MG63 (cell line): ENCODE measurements at regions not wholly inside any gene's neighbourhood (a gene's known extent, or its start where the extent isn't known, plus 50 kb on each side); places are given as distances from the start of the nearest gene placed in this dataset.

ENCODE experiments used
- DNase-seq: peaks from one replicate; pipeline ENCODE4 v3.0.0-alpha.2; 2020
- H3K27me3 ChIP-seq: fragments of 250-450 bp; sonication (Bioruptor Pico); 2 replicates; pipeline ENCODE4 v1.5.1; 2020; ENCODE audit warnings: mild to moderate bottlenecking, moderate library complexity
- H3K36me3 ChIP-seq: fragments of 250-450 bp; sonication (Bioruptor Pico); 2 replicates; pipeline ENCODE4 v1.5.1; 2020; ENCODE audit warnings: mild to moderate bottlenecking, moderate library complexity
- H3K4me3 ChIP-seq: fragments of 250-450 bp; sonication (Bioruptor Pico); 2 replicates; pipeline ENCODE4 v1.5.1; 2020; ENCODE audit warnings: mild to moderate bottlenecking, moderate library complexity
- H3K9me3 ChIP-seq: fragments of 250-450 bp; sonication (Bioruptor Pico); 2 replicates; pipeline ENCODE4 v1.5.1; 2020; ENCODE audit warnings: mild to moderate bottlenecking, moderate library complexity

GRCh38 chr10:4101918-4102654, 317.1 kb upstream of the KLF6 start:
- Histone ChIP-seq H3K4me3 (no peak overlapping the region), H3K27me3 (no peaks in the 10 kb centered on the region), H3K36me3 (no peaks in the 10 kb centered on the region), H3K9me3 (no peaks in the 10 kb centered on the region)
- no peak for DNase-seq

GRCh38 chr10:4100380-4100779, 315.4 kb upstream of the KLF6 start:
- no peaks in the 10 kb centered on the region for H3K36me3 ChIP-seq
- DNase-seq: no peak
- no peaks in the 10 kb centered on the region for H3K9me3 ChIP-seq
- H3K27me3 ChIP-seq: no peaks in the 10 kb centered on the region
- no peak overlapping the region for H3K4me3 ChIP-seq

GRCh38 chr10:4099202-4099601, 314.2 kb upstream of the KLF6 start:
- no peaks in the 10 kb centered on the region for H3K27me3 ChIP-seq
- no peak overlapping the region for H3K4me3 ChIP-seq
- no peaks in the 10 kb centered on the region for H3K36me3 ChIP-seq
- H3K9me3 ChIP-seq: no peaks in the 10 kb centered on the region
- no peak for DNase-seq

- H3K27me3 ChIP-seq: no peaks in the 10 kb centered on the region
- H3K36me3 ChIP-seq: no peaks in the 10 kb centered on the region
- no peak for DNase-seq
- H3K4me3 ChIP-seq: no peak overlapping the region
- H3K9me3 ChIP-seq: no peaks in the 10 kb centered on the region
Measured at GRCh38 chr10:4095166-4095917, 310.3 kb upstream of the KLF6 start.

GRCh38 chr10:4094751-4095150, 309.7 kb upstream of the KLF6 start:
- Histone ChIP-seq H3K9me3 (no peaks in the 10 kb centered on the region), H3K36me3 (no peaks in the 10 kb centered on the region), H3K4me3 (no peak overlapping the region), H3K27me3 (no peaks in the 10 kb centered on the region)
- no peak for DNase-seq

- Histone ChIP-seq H3K27me3 (no peaks in the 10 kb centered on the region), H3K9me3 (no peaks in the 10 kb centered on the region), H3K4me3 (no peak overlapping the region), H3K36me3 (no peaks in the 10 kb centered on the region)
- DNase-seq: no peak
Measured at GRCh38 chr10:4093438-4093837, 308.4 kb upstream of the KLF6 start.

- no peak for DNase-seq
- no peak overlapping the region for H3K4me3 ChIP-seq
- H3K9me3 ChIP-seq: no peaks in the 10 kb centered on the region
- H3K36me3 ChIP-seq: no peaks in the 10 kb centered on the region
- no peaks in the 10 kb centered on the region for H3K27me3 ChIP-seq
Measured at GRCh38 chr10:4088354-4089066, 303.5 kb upstream of the KLF6 start.

- no peak for DNase-seq
- Histone ChIP-seq H3K4me3 (no peak overlapping the region), H3K36me3 (no peaks in the 10 kb centered on the region)
Measured at GRCh38 chr10:4086131-4086898, 301.3 kb upstream of the KLF6 start.

GRCh38 chr10:4083509-4084003, 298.5 kb upstream of the KLF6 start:
- H3K27me3 ChIP-seq: no peaks in the 10 kb centered on the region
- no peak overlapping the region for H3K4me3 ChIP-seq
- no peaks in the 10 kb centered on the region for H3K36me3 ChIP-seq
- H3K9me3 ChIP-seq: no peaks in the 10 kb centered on the region
- DNase-seq: no peak

More at GRCh38 chr10:4086131-4086898, 301.3 kb upstream of the KLF6 start:
- Histone ChIP-seq H3K9me3 (no peaks in the 10 kb centered on the region), H3K27me3 (no peaks in the 10 kb centered on the region)

GRCh38 chr10:4082861-4083260, 297.9 kb upstream of the KLF6 start:
- no peak for DNase-seq

GRCh38 chr10:4081685-4082111, 296.7 kb upstream of the KLF6 start:
- DNase-seq: no peak
- Histone ChIP-seq H3K27me3 (no peaks in the 10 kb centered on the region), H3K9me3 (no peaks in the 10 kb centered on the region), H3K4me3 (no peak overlapping the region), H3K36me3 (no peaks in the 10 kb centered on the region)

More at GRCh38 chr10:4082861-4083260, 297.9 kb upstream of the KLF6 start:
- H3K9me3 ChIP-seq: no peaks in the 10 kb centered on the region
- no peaks in the 10 kb centered on the region for H3K36me3 ChIP-seq
- H3K27me3 ChIP-seq: no peaks in the 10 kb centered on the region
- no peak overlapping the region for H3K4me3 ChIP-seq

GRCh38 chr10:4080225-4080805, 295.3 kb upstream of the KLF6 start:
- no peak overlapping the region for H3K4me3 ChIP-seq
- no peaks in the 10 kb centered on the region; the same call in 1 of the 2 replicates for H3K9me3 ChIP-seq
- no peak for DNase-seq
- no peaks in the 10 kb centered on the region for H3K36me3 ChIP-seq
- H3K27me3 ChIP-seq: no peaks in the 10 kb centered on the region

GRCh38 chr10:4079803-4080202, 294.8 kb upstream of the KLF6 start:
- no peak overlapping the region for H3K4me3 ChIP-seq
- no peaks in the 10 kb centered on the region; the same call in 1 of the 2 replicates for H3K9me3 ChIP-seq
- H3K27me3 ChIP-seq: no peaks in the 10 kb centered on the region
- DNase-seq: no peak
- H3K36me3 ChIP-seq: no peaks in the 10 kb centered on the region

- Histone ChIP-seq H3K36me3 (no peaks in the 10 kb centered on the region), H3K4me3 (no peak overlapping the region), H3K9me3 (no peaks in the 10 kb centered on the region; the same call in 1 of the 2 replicates), H3K27me3 (no peaks in the 10 kb centered on the region)
- no peak for DNase-seq
Measured at GRCh38 chr10:4077804-4078203, 292.8 kb upstream of the KLF6 start.

GRCh38 chr10:4076983-4077382, 292.0 kb upstream of the KLF6 start:
- Histone ChIP-seq H3K4me3 (no peak overlapping the region), H3K9me3 (no peaks in the 10 kb centered on the region; the same call in 1 of the 2 replicates), H3K27me3 (no peaks in the 10 kb centered on the region), H3K36me3 (no peaks in the 10 kb centered on the region)
- DNase-seq: no peak

- Histone ChIP-seq H3K4me3 (no peak overlapping the region), H3K27me3 (no peaks in the 10 kb centered on the region), H3K9me3 (no peaks in the 10 kb centered on the region; the same call in 1 of the 2 replicates), H3K36me3 (no peaks in the 10 kb centered on the region)
- no peak for DNase-seq
Measured at GRCh38 chr10:4075443-4075842, 290.4 kb upstream of the KLF6 start.
